GM21367 (cell line): ENCODE measurements at regions not wholly inside any gene's neighbourhood (a gene's known extent, or its start where the extent isn't known, plus 50 kb on each side); places are given as distances from the start of the nearest gene placed in this dataset.
"Not testable (repeated sequence)": the region's sequence is repeated elsewhere in the genome, so short reads cannot be mapped to it uniquely, and the experiment has no call there.

Source experiments
- ATAC-seq: cut with Tn5 transposase; IDR thresholded peaks from one replicate; pipeline ENCODE4 v1.9.1; 2021; ENCODE audit not compliant: unreplicated experiment

DNA sequence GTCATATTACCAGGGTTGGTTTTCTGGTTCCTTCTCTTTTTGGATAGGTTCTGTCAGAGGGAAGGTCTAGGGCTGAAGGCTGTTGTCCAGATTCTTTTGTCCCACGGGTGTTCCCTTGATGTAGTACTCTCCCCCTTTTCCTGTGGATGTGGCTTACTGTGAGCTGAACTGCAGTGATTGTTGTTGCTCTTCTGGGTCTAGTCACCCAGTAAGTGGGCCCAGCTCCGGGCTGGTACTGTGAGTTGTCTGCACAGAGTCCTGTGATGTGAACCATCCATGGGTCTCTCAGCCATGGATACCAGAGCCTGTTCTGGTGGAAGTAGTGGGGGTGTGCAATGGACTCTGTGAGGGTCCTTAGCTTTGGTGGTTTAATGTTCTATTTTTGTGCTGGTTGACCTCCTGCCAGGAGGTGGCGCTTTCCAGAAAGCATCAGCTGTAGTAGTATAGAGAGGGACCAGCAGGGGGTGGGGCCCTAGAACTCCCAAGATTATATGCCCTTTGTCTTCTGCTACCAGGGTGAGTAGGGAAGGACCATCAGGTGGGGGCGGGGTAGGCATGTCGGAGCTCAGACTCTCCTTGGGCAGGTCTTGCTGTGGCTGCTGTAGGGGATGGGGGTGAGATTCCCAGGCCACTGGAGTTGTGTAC, 99.4 kb upstream of the CHST15 start:
- not testable (repeated sequence) for ATAC-seq

DNA sequence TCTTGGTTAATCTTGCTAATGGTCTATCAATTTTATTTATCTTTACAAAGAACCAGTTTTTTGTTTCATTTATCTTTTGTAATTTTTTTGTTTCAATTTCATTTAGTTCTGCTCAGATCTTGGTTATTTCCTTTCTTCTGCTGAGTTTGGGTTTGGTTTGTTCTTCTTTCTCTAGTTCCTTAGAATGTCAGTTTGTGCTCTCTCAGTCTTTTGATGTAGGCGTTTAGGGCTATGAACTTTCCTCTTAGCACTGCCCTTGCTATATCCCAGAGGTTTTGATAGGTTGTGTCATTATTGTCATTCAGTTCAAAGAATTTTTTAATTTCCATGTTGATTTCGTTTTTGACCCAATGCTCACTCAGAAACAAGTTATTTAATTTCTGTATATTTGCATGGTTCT, 97.1 kb upstream of the CHST15 start:
- not testable (repeated sequence) for ATAC-seq

DNA sequence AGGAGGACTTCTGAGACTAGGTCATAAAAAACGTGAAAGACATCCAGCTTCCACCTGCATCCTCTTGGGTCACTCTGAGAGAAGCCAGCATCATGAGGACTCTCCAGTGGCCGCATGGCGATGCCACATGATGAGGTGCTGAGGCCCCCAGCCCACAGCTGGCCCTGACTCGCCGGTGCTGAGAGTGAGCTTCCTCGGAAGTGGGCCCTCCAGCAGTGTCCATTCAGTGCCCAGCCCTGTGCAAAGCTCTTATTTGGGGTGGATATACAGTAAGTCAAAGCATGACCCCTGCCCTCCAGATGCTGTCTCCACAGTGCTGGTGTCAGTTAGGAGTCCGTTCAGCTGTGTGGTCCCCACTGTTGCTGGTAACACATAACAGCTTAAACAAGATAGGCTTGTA, 93.6 kb upstream of the CHST15 start:
- ATAC-seq = no peak

DNA sequence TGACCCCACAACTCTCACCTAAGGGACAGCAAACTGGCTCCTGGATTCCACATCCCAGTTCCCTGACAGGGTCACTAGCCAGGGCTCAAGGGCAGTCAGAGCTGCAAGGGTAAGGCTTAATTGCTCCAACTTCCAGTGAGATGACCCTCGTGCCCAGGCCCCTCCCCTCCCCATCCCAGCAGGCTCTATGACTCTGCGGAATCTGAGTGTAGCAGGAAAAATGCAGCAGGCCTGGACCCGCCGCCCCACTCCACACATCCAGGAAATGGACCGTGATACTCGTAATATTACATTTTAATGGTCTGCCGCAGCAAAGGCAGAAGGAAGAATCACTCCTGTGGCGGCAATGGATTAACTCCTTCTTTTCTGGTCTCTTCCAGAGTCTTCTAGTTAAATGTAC, 91.7 kb upstream of the CHST15 start:
- ATAC-seq = no peak

DNA sequence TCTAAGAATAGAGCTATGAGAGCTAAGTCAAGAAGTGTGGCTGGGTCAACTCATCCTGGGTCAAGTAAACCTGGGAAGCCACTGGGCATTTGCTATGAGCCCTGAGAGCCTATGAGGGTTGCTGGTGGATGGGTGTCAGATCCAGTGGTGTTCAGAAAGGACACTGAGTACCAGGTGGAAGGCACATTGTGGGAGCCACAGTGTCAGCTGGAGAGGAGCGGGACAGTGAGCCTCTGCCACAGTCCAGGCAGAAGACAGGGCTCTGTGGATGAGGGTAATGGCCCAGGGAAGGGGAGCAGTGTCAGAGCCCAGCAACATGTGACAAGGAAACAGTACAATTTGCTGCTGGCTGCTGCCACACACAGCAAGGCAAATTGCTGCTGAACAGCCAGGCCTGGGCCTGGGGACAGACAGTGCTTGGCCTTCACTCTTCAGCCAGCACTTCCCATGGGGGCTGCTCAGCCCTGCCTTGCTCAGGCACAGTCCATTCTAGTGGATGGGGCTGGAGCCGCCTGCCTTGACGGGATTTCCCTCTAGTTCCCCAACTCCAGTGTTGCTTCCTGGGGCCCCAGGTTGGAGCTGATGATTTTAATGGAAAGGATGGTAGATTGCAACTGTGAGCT, 90.9 kb upstream of the CHST15 start:
- no peak for ATAC-seq

DNA sequence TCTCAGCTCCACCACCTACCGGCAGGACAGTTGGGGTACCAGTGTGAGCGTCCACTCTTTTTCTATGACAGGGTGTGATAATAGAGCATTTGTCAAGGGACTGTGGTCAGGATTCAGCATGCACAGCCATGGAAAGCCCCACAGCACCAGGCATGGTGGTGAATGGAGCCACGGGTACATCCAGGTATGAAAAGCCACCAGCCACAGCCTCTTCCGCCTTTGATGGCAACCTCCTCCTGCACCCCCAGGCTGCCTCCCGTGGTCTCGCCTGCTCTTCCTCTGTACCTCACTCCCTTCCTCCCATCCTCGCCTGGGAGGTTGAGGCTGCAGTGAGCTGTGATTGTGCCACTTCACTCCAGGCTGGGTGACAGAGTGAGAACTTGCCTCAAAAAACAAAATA, 90.2 kb upstream of the CHST15 start:
- ATAC-seq = no peak

DNA sequence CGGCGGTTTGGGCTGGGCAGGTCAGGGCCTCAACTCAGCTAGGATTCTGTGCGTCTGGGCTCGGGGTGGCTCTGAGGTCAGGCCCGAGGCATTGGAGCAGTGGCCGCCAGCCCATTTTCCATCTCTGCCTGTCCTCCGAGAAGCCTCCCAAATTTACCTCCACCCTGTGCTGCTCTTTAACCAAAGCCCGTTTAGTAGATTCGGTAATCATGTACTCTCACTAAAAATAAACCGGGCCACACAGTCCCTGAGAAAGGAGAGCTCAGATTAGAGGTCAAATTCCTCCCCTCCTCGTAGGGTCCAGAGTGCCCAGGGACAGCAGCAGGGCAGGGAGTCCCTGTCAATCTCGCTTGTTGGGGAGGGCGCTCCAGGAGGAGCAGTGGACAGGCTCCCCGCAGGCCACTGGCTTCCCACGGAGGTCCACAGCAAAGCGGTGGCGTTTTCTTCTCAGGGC, 88.7 kb upstream of the CHST15 start:
- no peak for ATAC-seq

DNA sequence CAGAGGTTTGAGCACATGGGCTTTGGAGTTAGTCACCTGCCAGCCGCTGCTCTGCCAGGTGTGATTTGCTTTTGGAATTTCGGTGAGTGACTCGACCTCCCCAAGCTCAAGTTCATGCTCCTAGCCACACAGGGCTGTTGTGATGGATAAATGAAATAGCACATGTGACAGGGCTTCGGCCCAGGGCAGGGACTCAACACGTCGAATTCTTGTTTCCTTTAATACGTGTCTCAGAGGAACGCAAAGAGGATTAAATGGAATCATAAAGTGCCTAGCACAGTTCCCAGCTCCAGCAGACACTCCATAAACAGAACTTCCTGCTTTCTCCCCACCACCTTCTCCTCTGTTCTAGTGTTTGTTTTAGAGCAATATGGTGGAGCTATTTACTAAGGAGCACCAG, 88.3 kb upstream of the CHST15 start:
- ATAC-seq = no peak

DNA sequence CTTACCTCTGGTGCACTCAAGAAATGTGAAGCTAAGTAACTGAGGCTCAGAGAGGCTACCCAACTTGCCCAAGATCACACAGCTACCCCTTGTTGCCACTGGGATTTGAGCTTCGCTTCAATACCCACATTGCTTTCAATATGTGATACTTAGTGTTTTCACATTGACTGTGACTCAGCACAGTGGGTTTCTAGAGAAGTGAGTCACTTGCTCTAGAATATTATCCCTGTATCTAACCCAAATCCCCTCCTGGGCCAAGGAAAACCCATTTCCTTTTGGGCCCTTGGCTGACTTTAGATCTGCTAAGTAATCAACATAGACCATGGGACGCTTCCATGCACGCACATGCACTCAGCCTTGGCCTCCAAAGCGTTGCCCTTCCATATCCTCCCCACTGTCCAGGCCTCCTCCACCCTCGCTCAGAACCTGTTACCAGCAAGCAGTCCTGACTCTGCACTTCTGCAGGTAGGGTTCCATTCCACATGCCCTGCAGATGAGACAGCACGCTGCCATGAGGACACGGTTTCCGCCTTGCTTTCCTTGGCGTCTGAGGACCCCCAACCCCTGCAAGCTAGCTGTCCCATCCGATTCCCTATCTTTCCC, 87.7 kb upstream of the CHST15 start:
- no peak for ATAC-seq

DNA sequence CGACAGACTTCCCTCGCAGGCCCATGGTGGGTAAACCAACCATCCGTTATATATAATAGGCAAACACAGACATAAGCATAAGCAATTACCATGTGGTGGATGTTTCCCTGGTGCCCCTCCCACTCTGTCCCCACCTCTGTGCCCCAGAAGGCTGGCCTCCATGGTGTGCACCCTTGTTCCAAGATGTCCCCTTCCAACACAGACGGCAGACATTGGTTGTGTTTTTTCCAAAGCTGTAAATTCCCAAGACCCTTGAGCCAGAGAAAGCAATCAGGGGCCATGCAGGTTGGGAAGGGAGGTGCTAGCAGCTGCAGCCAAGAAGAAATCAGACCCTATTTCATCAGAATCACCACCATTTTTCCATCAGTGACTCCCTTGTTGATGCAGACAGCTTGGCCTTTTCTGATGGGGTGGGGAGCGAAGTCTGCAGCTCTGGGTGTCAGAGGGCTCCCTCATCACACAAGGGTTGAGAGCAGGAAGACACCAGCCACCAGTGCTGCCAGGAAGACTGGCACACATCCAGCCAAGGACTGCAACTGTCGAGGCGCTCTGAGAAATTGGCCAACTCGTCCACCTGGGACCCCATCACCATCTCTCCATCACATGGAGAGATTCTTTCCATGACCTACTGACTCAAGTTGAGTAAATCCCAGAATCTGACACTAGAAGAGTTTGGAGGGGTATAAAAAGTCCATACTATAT, 86.8 kb upstream of the CHST15 start:
- ATAC-seq = no peak

DNA sequence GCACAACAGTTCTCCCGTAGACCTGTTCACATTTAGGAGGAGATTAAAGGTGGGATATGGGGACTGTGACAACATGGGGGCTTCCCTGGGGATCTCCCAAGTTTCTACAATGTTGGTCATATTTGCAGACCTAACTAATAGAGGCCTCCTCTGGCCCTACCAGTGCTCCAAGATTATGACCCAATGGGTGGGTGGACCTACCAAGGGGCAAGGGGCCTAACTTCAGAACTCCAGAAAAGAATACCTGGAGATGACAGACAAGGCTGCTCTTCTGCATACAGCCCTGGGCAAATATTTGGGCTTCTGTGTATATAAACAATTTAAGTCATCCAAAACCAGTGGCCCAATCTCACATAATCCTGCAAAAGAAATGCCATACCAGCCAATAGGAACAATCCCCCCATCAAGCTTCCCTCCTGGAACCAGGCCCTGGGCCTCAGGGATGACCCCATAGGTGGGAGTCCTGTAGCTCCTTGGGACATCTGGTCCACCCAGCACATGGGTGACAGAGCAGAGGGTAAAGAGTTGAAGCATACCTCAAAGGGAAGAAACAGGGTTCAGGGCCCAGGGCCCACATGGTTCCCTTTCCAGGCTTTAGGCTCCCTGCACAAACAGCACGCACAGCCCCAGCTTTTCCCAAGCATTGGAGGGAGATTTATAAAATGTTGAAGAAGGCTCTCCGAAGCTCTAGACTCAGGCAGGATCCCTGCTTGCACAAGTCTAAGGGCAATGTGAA, 86.1 kb upstream of the CHST15 start:
- no peak for ATAC-seq

DNA sequence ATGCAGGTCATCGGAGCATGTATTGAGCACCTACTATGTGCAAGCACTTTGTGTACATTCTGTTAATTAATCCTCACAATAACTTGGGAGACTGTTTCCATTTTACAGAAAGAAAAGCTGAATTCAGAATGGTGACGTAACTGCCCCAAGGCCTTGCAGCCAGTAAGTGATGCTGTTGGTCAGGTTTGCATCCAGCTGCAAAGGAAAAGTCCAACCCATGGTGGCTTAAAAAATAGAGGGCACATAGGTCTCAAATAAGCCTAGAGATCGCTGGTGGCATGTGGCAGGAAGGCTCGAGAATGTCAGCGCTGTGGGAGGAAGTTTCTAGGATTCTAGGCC, 83.8 kb upstream of the CHST15 start:
- no peak for ATAC-seq

DNA sequence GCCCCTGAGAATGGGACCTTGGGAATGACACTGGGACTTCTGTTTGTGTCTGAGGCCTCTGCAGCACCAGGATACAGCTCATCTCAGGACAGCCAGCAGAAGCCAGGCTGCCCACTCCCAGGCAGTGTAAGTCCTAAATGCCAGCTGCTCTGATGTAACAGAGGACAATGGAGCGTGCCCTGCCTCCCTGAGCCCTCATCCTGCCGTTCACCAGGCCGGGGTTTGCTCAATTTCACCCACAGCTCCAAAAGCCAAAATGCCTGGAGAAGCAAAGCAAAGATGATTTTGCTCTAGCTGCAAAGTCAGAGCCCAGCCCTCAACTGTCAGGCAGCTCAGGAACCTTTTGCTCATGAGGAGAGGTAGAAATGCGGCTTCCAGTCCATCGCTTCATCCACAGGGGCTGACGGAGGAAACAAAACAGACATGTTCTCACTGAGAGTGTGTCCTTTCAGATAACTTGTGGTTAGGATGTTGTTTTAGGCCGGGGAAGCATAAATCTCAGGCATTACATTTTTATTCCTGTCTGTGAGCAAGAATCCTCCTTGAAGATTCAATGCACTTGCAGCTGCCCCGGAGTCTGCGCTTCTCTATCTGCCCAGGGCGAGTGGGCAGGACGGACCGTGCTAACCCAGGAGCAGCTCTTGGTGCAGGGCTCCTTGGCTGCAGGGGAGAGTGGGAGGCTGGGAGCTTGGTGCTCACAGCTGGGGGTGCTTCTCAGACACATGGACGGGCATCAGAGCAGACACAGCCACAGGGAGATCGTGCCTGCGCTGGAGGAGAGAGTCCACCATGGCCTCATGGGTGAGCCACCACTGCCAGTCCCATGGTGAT, 83.2 kb upstream of the CHST15 start:
- ATAC-seq = no peak

DNA sequence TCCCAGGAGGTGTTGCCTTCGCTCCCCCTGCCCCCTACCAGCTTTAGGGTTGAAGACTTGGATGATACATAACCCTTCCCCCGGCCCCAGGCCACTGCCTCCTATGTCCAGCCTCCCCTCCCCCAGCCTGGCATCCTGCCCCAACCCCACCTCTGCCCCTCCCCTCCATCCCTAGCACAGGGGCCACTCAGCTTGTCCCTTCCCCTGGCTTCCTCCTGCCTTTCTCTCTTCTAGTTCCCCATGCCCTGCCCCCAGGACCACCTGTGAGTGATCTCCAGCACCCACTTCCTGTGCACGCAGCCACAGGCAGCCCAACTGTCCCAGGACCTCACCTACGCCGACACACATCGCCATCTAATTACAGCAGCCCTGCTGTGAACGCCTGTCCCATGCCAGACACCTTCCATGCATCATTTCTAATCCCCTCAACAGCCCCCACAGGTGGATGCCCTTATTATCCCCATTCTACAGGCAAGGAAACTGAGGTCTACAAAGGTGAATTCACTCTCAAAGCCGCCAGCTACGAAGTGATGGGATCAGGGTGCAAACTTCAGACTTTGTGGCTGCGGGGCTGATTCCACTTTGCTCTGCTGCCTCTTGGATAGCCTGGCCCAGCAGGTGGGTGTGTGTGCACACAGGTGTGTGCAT, 82.4 kb upstream of the CHST15 start:
- ATAC-seq = no peak

DNA sequence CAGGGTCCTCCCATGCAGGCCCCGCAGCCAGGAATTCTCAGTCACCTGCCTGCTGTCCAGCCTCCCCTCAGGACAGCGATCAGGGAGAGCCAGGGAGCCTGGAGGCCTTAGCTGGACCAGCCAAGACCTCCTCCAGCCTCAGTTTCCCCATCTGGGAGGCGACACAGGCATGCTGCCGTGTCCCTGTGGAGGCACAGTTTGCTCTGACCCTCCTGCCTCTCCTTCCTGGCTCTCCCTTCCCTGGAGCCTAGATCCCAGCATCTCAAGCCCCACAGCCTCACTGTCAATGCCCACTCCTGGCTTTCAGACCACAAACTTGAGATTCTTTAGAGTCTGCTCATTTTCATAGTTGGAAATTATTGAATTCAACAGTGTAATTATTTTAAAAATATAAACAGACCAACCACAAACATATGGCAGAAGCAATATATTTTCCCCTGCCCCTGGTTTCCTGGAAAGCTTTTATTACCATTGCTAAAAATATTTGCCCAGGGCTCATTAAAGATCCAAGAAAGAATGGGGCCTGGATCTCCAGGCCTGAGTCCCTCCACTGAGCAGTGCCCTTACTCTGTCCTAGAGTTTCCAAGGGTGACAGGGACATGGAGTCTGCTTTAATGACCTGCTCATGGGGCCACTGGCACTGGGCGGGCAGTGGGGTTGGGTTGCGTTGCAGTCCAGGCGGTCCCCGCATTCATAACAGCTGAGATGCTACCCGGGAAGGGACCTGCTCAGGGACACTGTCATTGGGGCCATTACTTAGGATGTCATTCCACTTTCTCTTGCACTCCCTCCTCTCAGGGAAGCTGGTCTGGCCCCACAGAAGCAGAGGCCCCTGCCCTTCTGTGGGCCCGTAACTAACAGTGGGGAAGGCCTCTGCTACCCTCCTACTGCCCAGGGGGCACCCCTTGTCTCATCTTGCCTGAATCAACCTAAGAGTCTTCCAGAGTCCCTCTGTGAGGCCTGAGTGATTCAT, 81.6 kb upstream of the CHST15 start:
- no peak for ATAC-seq

DNA sequence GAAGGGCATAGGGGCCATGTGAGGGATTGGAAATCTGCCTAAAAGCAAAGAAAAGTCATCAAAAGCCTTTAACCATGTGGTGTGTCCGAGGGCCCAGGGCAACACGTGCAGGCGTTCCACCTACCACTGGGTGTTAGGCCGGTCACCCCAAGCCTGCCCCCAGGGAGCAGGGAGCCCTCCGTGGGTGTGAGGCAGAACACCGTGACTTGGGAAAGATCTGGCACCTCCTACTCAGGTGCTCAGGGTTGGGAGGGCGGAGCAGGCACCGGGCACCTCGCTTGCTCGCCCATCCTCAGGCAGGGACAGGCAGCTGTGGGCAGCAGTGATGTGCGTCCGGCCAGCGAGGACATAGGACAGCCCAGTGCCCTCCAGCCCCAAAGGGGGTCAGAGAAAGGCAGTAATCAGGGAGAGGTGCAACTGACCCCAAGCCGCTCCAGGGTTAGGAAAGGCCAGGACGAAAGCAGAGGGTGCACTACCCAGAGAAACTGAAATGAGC, 80.7 kb upstream of the CHST15 start:
- no peak for ATAC-seq

DNA sequence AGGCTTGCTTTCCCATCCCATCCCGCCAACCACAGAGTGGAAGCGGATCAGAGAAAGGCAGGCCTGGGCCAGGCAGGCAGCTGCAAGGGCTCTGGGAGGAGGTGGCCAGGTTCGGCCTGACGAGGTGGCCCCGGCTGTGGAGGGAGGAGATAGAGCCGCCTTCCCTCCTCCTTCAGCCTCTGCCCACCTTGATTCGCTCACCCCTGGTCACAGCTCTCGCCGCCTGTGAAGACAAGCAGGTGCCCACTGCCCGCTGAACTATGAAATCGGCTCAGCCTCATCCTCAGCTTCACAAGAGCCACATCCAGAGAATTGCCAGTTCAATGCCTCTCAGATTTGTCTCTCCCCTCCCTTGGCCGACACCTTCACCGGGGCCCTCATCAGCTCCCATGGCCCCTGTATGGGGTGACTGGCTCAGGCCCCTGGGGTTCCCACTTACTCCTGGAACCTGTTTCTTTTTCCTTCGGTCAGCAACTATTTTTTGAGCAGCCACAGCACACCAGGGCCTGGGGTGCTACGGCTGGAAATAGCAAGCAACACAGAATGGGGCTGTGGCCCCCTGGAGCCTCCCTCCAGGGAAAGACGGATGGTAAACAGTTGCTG, 80.0 kb upstream of the CHST15 start:
- no peak for ATAC-seq

DNA sequence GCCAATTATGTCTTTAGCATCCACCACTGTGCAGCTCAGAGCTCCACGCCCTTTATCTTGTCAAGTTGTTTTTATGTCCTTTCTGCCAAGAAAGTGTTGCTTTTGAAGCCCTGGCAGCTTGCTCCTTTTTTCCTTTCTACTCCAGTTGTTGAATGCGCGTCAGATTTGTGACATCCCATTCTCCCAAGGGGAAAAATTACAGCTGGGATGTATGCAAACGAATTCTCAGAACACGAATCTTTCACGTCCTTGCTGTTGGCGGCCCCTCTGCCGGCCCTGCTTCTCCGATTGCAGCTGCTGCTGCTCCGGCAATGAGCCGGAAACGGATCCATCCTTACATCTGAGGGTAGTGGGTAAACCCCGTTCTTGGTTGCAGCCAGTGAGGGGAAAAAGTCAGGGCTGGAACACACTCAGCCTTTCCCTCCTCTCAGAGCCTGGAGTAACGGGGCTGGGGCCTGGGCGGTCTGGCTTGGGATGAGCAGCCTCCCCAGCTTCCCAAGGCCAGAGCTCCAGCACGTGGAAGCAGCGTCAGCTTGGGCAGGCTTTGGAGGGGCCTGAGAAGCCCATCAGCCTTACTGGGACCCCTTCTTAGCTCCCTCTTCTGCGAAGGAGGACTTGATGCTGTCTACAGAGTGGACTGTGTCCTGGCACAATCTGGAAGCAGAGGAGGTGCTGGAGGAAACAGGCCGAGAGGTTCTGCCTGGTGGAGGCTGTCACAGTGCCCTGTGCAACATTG, 79.0 kb upstream of the CHST15 start:
- no peak for ATAC-seq
